GM21723 (cell line): ENCODE measurements at regions not wholly inside any gene's neighbourhood (a gene's known extent, or its start where the extent isn't known, plus 50 kb on each side); places are given as distances from the start of the nearest gene placed in this dataset.
"Not testable (repeated sequence)": the region's sequence is repeated elsewhere in the genome, so short reads cannot be mapped to it uniquely, and the experiment has no call there.

Source experiments
- ATAC-seq: cut with Tn5 transposase; IDR thresholded peaks from one replicate; pipeline ENCODE4 v1.9.1; 2021; ENCODE audit warnings: mild to moderate bottlenecking, moderate library complexity; ENCODE audit not compliant: unreplicated experiment

DNA sequence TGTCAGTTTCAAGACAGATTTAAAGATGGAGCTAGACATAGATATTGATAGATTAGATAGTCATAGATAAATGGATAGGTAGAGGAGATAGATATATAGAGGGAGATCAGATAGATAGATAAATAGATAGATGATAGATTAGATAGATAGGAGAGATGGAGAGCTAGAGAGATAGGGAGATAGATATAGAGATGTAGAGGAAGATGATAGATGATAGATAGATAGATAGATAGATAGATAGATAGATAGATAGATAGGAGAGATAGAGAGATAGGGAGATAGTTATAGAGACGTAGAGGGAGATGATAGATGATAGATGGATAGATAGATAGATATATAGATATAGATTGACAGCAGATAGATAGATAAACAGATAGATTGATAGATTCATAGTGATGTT, 1038.8 kb upstream of the AUTS2 start:
- ATAC-seq, result no peak

DNA sequence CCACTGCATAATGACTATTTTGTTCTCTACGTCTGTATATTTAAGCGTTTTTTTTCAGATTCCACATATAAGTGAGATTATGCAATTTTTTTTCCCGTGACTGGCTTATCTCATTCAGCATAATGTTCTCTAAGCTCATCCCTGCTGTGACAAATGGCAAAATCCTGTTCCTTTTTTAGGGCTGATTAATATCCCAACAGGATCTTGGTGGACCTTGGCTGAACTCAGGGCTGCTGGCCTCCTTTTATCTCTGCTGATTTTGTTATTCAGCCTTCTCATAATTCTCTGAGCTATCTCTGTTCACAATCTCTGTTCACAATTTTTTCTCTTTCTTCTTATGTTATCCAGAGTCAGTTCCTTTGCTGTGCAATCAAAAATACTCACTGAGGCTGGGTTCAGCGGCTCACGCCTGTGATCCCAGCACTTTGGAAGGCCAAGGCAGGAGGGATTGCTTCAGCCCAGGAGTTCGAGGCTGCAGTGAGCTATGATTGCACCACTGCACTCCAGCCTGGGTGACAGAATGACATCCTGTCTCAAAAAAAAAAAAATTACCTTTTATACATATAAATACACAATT, 1035.9 kb upstream of the AUTS2 start:
- ATAC-seq, result no peak

DNA sequence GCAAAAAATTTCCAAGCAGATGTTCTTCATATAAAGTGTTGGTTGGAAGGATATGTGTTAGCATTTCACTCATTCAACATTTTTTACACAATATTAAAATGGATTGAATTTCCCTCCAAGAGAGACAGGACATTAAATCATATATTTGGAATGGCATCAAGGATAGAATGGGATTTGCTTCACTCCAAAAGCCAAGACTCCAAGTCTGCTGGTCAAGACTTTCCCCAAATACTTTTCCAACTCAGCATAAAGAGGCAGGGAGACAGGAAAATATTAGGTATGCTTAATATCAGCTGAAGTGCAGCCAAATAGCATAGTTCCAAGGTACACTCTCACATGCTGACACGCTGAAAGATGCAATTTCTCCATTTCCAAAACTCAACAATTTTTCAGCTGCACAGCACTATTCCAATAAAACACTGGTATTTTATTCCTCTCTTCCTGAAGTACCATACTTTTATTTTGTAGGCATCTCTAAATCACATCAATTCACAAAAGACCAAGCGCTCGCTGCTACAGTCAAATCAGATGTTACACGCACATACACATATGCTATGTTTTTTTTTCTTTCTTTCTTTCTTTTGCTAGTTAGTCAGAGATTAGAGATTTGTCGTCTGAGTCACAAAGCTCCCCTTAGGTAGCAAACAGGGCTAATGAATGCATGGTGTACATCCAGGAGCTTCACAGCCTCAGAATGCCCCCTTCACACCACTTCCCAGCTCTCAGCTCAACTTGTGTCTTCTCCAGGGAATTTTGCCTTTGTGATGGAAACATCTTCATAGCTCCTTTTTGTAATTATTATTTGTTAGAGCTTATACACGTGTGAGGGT, 1033.8 kb upstream of the AUTS2 start:
- no peak for ATAC-seq

DNA sequence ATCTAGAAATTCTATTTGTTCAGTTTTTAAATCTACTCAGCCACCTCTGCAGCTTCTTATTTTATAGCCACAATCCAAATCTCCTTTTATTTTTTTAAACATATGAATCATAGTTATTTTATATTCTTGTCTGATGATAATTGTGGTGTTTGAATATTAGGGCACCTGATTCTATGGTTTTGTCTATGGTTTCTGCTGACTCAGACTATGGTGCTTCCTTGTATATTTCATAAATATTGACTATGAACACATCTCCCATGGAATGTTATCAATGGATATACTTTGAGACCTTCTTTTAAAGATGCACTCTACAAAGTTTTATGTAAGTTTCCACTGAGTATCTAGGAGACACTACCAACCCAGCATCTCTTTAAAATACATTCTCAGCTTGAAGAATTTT, 1027.0 kb upstream of the AUTS2 start:
- no peak for ATAC-seq

DNA sequence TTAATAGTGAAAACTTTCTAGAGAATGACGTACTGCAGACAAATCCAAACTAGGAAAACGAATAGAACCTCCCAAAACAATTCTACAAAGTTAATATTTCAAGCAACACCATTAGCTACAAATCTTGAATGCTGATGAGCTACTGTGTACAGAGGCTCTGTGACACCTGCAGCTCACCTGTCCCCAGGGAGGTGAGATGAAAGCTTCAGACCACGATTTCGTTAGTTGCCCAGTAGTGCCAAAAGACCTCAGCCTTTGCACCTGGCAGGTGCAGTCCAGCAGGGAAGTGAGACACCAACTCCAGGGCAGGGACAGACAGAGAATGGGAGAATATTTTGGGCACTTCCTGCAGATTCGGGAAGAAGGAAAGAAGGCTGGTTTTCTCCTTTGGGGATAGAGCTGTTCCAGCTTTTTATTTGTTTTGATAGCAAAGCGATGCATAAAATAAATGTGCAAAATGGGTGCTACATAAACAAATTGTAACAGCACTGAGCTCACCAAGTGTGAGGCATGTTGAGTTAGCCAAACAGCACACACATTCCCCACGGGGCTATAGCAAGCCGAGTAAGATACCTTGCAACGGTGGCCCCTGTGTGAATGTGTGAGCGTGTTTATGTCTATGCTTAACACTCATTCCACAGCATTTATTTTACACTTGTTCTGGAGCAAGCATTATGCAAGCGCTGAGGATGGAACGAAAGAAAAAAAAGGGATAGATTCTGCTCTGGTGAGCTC, 1024.8 kb upstream of the AUTS2 start:
- ATAC-seq, result no peak

DNA sequence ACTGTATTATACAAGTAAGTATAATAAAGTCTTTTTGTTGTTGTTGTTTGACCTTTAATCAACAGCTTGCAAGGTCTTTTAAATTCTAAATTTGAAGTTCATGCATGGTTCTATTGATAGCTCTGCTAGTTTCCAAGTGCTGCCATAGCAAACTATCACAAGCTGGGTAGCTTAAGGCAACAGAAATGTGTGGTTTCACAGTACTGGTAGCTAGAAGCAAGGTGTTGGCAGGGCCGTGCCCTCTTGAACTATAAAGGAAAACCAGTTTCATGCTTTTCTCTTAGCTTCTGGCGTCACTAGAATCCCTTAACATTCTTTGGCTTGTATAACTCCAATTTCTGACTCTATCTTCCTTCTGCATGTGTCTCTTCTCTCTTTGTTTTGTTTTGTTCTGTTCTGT, 1021.9 kb upstream of the AUTS2 start:
- ATAC-seq, result no peak

DNA sequence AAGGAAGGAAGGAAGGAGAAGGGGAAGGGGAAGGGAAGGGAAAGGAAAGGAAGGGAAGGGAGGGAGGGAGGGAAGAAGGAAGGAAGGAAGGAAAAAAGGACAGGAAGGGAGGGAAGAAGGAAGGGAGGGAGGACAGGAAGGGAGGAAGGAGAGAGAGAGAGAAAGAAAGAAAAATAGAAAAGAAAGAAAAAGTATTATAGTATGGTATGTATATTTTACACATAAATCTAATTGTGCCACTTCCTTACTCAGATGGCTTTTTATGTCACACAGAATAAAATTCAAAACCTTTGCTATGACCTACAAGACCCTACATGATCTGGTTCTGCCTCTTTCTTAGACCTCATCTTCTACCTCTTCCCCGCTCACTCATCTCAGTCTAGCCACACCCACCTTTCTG, 1016.9 kb upstream of the AUTS2 start:
- ATAC-seq, result no peak

DNA sequence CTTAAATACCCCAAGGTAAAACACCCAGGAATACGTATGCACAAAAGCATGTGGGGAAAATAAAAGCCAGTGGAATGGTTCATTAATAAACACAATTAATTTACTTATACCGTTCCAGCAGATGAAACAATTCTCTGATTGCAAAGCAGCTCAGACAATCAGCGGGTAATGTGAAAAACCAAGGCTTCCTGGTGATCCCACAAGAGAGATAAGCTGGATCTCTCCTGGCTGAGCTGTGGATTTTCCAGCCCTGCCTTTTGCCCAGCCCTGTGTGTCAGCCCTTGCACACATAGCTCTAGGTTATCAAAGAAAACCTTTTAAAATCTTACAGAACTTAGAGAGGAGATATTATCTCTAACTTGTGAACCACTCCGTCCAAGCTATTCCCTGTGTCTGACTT, 1010.7 kb upstream of the AUTS2 start:
- no peak for ATAC-seq

DNA sequence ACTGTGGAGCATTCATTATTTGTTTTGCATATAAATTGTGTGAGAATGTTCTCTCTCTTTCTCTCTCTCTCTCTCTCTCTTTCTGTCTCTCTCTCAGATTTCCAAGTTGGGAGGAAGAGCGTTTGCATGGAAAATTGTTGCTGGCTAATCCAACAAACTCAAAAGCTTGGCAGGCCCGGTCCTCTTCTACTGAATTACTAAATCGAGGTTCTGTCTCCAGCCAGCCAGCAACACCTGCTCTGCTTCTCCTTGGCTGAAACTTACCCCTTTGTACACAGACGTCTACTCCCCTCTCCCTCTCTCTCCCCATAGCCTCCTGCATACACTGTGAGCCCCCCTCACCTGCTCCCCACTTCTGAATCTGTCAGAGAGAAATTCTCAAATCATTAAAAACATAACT, 996.4 kb upstream of the AUTS2 start:
- ATAC-seq, result no peak

DNA sequence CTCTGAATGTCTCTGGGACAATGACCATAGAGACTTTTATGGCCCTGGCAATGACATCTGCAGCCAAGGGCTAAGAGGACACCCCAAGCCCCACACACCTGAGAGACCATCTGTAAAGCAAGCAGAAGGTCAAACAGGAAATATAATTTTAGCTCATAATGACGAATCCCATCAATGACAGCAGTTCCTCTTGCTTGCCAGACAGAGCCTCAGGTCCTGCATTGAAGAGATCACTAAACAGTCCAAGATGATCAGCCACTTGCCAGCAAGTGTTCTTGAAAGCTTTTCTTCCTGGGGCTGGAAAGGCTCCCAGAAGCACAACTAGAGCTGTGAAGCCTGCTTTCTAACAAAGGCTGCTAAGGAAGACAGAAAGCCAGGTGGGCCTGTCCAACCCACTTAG, 993.7 kb upstream of the AUTS2 start:
- no peak for ATAC-seq

DNA sequence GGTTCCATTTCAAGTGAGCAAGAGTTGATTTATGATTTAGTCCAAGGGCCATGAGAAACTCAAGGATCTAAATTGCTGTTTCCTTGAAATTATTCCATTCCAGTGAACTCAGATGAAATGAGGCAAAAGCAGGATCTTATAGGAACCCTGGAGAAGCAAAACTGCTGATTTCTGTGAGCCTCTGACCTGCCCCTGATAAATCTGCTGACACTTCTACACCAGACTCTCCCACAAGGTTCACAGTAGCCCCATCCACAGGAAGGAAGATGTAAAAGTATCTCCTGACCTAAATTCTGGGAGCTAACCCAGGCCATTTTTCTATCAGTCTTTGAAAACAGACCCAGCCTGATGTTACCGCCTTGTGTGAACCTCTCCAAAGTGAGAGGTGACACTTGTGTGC, 987.6 kb upstream of the AUTS2 start:
- ATAC-seq, result no peak

DNA sequence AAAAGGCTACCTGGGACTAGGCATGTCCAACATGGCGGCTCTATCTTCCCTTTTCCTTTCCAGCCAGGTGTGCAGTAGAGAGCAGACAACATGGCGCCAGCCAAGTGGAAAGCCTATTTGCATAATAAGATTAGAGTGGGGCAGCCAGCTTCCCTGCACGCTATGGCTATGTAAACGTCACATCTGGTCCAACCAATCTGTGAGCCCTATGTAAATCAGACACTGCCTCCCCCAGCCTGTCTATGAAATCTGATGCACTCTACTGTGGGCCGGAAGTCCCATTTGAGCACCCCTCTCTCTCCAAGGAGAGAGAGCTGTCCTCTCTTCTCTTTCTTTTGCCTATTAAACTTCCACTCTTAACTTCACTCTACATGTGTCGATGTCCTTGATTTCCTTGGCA, 984.9 kb upstream of the AUTS2 start:
- ATAC-seq, result no peak

DNA sequence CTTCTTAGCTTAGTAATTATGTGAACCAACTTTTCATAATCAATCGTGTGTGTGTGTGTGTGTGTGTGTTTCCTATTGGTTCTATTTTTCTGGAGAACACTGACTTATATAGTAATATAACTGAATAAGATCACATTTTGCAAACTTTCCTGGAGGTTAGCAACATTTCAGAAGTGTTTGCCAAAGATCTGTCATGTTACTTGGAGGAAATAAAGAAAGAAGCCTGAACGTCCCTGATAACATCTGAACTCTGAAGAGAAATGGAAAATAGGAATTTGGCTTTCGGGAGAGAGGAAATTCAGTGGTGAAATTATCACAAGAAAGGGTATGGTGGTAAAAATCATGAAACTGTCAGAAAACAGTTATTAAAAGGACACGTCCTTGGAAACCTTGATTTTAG, 984.4 kb upstream of the AUTS2 start:
- no peak for ATAC-seq

DNA sequence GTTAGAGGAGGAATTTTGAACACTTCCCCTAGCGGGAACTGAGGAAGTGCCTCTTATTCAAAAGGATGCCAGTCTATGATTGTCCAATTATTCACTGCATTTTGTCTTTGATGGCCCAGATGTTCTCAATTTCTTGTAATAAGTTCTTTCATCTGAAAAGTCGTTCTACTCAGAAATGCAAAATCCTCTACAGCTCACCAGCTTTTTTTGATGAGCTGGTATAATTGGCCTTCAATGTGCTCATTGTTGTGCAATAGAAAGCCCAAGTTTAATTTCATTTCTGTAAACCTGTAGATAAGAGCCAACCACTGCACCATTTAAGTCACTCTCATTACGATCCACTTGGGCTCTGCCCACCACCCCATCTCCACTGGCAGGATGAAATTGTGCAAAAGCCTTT, 978.7 kb upstream of the AUTS2 start:
- no peak for ATAC-seq

DNA sequence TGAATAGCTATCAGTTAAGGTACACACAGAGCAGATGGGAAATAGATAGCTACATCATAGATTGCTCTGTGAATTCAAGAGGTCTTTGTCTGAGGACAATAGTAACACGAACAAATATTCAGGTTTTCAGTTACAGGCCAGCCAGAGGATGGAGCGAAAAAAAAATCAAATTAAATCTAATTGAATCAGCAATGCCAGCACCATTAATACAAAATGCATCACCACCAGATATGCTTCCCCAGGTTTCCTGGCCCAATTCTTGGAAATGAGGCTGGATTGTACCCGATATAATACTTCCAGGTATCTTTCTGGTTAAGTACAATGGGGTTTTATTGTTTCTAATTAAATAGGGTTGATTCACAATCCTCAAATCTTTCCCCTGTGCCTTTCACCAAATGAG, 975.8 kb upstream of the AUTS2 start:
- ATAC-seq, result no peak

DNA sequence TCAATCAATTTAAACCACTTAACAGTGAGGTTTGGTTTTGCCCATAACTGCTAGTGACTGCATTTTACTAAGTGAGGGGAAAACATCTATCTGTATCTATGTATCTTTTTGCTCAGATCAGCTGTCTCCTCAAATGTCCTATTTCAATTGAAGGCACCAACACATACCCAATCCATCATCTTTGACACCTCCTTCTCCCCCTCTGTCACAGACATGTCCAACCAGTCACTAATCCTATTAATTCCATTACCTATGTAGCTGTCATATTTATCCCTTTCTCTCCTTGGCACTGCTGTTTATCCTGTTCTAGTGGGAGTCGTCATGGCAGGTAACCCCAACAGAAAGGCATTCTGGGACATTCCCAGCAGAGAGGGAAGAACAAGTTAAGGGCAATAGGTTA, 975.2 kb upstream of the AUTS2 start:
- ATAC-seq, result no peak

DNA sequence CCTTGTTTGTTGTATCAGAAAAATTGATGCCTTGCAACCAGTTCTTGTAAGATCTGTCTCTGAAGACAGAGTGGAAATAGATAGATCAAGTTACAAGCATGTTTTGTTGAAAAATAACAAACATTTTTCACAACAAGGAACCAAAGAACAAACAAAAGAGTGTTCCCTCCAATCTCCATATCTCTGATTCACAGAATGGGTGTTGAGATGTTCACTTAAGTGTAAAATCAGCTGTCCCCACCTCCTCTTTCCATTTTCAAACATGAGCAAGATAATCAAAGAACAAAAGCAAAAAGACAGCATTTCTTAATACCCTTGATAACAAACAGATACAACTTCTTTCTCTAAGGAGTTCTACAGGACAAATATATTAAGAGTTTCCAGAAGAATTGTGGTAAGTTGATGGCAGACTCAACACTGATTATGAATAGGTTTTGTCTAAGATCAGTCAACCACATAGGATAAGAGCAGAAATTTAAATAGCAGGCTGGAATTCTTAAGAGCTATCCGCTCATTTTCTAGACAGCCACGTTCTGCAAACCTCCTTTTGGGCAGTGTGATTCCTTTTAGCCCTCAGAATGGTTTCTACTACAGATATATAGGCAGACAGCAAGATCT, 970.9 kb upstream of the AUTS2 start:
- ATAC-seq, result no peak

DNA sequence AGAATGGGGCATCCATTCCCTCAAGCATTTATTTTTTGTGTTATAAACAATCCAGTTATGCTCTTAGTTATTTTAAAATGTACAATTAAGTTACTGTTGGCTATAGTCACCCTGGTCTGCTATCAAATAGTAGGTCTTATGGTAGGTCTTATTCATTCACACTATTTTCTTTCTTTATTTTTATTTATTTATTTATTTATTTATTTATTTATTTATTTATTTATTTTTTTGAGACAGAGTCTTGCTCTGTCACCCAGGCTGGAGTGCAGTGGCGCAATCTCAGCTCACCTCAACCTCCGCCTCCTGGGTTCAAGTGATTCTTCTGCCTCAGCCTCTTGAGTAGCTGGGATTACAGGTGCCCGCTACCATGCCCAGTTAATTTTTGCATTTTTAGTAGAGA, 967.4 kb upstream of the AUTS2 start:
- ATAC-seq, result not testable (repeated sequence)

DNA sequence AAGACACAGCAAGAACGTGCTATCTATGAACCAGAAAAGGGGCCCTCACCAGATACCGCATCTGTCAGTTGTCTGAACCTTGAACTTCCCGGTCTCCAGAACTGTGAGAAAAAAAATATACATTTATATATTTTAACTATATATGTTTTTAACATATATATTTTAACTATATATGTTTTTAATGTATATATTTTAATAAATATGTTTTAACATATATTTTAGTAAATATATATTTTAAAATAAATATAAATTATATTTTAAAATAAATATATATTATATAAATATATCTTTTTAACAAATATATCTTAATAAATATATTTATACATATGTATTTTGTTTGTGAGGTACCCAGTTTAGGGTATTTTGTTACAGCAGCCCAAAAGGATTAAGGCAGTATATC, 958.2 kb upstream of the AUTS2 start:
- no peak for ATAC-seq

DNA sequence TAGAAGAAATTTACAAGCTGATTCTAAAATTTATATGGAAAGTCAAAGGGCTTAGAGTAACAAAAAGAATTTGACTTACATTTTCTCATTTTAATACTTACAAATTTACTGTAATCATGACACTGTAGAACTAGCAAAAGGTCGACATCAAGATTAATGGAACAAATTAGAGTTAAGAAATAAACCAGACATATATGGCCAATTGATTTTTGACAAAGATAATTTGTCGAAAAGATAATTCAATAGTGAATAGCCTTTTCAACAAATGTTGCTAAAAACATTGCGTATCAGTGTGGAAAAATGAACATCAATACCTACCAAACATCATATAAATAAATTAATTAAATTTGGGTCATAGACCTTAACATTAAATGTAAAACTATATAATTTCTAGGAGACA, 955.5 kb upstream of the AUTS2 start:
- no peak for ATAC-seq

DNA sequence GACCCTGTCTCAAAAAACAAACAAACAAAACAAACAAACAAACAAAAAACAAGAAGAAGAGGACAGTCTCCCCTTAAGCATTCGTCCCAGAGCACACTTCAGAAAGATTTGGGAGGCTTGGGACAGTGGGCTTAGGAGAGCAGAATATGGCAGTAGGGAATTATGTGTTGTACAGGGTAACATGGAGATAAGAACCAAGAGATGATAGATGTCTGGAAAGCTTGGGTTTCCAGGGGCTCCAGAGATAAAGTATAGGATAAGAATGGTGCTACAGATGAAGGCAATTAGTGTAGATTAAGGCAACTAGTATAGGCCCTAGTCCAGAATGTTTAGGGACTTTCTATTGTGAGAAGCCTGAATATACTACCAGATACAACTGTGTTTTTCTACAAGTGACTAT, 934.9 kb upstream of the AUTS2 start:
- ATAC-seq, result no peak

DNA sequence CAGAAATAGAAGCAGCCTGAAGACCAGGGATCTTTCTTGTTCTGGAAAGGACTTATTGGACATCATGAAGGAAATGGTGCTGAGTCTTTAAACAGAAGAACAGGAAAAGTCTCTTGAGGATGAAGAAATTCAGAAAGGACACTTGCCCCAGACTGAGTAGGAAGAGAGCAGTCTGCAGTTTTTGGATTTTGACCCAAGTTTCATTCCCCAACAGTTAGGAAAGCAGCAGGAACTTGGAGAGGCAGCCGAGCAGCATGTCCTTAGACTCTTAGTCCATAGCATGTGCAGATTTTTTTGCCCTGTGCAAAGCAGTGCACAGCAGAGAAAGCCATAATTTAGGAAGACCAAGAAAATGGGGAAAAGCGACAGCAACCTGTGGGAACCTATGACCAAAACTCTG, 927.2 kb upstream of the AUTS2 start:
- no peak for ATAC-seq
